Panc1 (cell line): ENCODE measurements at regions not wholly inside any gene's neighbourhood (a gene's known extent, or its start where the extent isn't known, plus 50 kb on each side); places are given as distances from the start of the nearest gene placed in this dataset.

Experiments
- ATAC-seq: fragments of 200-7000 bp; cut with Tn5 transposase; 2 replicates; pipeline ENCODE4 v1.9.1; 2020; ENCODE audit warnings: mild to moderate bottlenecking, moderate library complexity
- BruUV-seq: library from RNA; stranded (reverse); fragments of 400-500 nt; replicated peaks from 2 replicates; lab custom pipeline; 2021; lab: Mats Ljungman, UMichigan
- CTCF ChIA-PET: fragments of 300-600 bp; sonication (Branson Sonifier 250); formaldehyde crosslinking; loops from one replicate; lab custom pipeline; 2022; ENCODE audit warnings: antibody characterized with exemption; lab: Charles Lee
- POLR2A ChIA-PET: fragments of 300-600 bp; sonication (Branson Sonifier 250); formaldehyde crosslinking; loops from one replicate; lab custom pipeline; 2022; ENCODE audit warnings: antibody characterized with exemption; lab: Charles Lee
- DNase-seq: peaks from one replicate; pipeline ENCODE4 v3.0.0-alpha.2; 2010; ENCODE audit warnings: low read depth, low spot score
- H3K27ac ChIP-seq: 2 replicates; pipeline ENCODE4 v1.5.1; 2011; ENCODE audit warnings: mild to moderate bottlenecking, low read length, inconsistent platforms
- H3K27me3 ChIP-seq: fragments of 200-500 bp; sonication (Bioruptor generic); 2 replicates; pipeline ENCODE4 v1.6.0; 2014; ENCODE audit warnings: low read length, inconsistent platforms; ENCODE audit not compliant: control insufficient read depth, insufficient read depth
- H3K36me3 ChIP-seq: fragments of 200-500 bp; sonication (Bioruptor generic); 2 replicates; pipeline ENCODE4 v1.5.1; 2014; ENCODE audit warnings: inconsistent platforms, mild to moderate bottlenecking, low read length, moderate library complexity; ENCODE audit not compliant: control insufficient read depth, insufficient read depth
- H3K4me1 ChIP-seq: 2 replicates; pipeline ENCODE4 v1.5.1; 2011; ENCODE audit warnings: inconsistent platforms, mild to moderate bottlenecking, low read length, moderate library complexity; ENCODE audit not compliant: control insufficient read depth, insufficient read depth
- H3K4me3 ChIP-seq, 2 experiments: 2 replicates each; pipeline ENCODE4 v1.5.1; 2011 to 2012; ENCODE audit warnings: low read depth in 2 of 2, low read length in 2 of 2, mild to moderate bottlenecking in 2 of 2, inconsistent platforms in 1 of 2, moderate library complexity in 1 of 2
- H3K9me3 ChIP-seq: fragments of 200-500 bp; sonication (Bioruptor generic); 2 replicates; pipeline ENCODE4 v1.5.1; 2014; ENCODE audit warnings: low read depth, mild to moderate bottlenecking, inconsistent platforms, low read length, moderate library complexity; ENCODE audit not compliant: control insufficient read depth, insufficient read depth
- CTCF ChIP-seq: fragments of 450-650 bp; IDR thresholded peaks from 2 replicates; pipeline ENCODE4 v1.5.1; 2017; ENCODE audit warnings: mild to moderate bottlenecking
- POLR2AphosphoS5 ChIP-seq: IDR thresholded peaks from 2 replicates; pipeline ENCODE4 v1.6.1; 2012; ENCODE audit warnings: mild to moderate bottlenecking, low read depth, low read length, moderate library complexity
- REST ChIP-seq, 2 experiments: IDR thresholded peaks; 2 replicates each; pipeline ENCODE4 v1.6.1; 2011 to 2012; ENCODE audit warnings: low read depth in 2 of 2, control low read depth in 1 of 2, low read length in 1 of 2, mild to moderate bottlenecking in 1 of 2, moderate library complexity in 1 of 2; ENCODE audit not compliant: insufficient read depth in 1 of 2
- SIN3A ChIP-seq: IDR thresholded peaks from 2 replicates; pipeline ENCODE4 v1.6.1; 2012; ENCODE audit warnings: low read depth, mild to moderate bottlenecking, low read length, moderate library complexity, borderline replicate concordance; ENCODE audit not compliant: insufficient read depth
- TCF7L2 ChIP-seq: IDR thresholded peaks from 2 replicates; pipeline ENCODE4 v1.6.1; 2011; ENCODE audit warnings: mild to moderate bottlenecking, low read depth, low read length, inconsistent platforms
- in situ Hi-C: cut with HindIII; loops from 2 replicates; pipeline ENCODE4 v1.10.0; 2016; ENCODE audit warnings: low sequenced_read_pairs, low pct_unique_long_range_greater_than_20kb
- intact Hi-C: fragments of 100-400 bp; cut with micrococcal nuclease; formaldehyde crosslinking; loops from one replicate; pipeline ENCODE4 v1.10.0; 2022; ENCODE audit not compliant: unreplicated experiment

GRCh38 chr16:86984991-86985647 lies 332.1 kb downstream of the C16orf95 start:
- no peaks in the 10 kb centered on the region for H3K4me1 ChIP-seq
- no peak for ATAC-seq
- no peaks in the 10 kb centered on the region for H3K36me3 ChIP-seq
- no peaks in the 10 kb centered on the region for H3K9me3 ChIP-seq
- DNase-seq, result no peak
- no TSS peak for BruUV-seq
- H3K4me3 ChIP-seq, result no peak overlapping the region
- no peak for TF ChIP-seq TCF7L2
- TF ChIP-seq CTCF, result no peak
- no peak for TF ChIP-seq REST (IDR thresholded peaks at IDR 0.05; ENCODE audit: insufficient read depth in 1 of 2, low read depth in 2 of 2, low read length in 1 of 2)
- no peak for TF ChIP-seq SIN3A
- TF ChIP-seq POLR2AphosphoS5, result no peak
- CTCF ChIA-PET, result no interaction called here
- no peak overlapping the region for H3K27ac ChIP-seq
- POLR2A ChIA-PET, result no interaction called here
- intact Hi-C loops (no loop called here), in situ Hi-C loops (no loop called here)
- H3K27me3 ChIP-seq, result no peaks in the 10 kb centered on the region

- ChIA-PET CTCF (no interaction called here), POLR2A (no interaction called here)
- DNase-seq (no peak), ATAC-seq (no peak)
- intact Hi-C loops (no loop called here), in situ Hi-C loops (no loop called here)
- no peaks in the 10 kb centered on the region for H3K4me1 ChIP-seq
- no peak overlapping the region for H3K27ac ChIP-seq
- H3K27me3 ChIP-seq, result no peaks in the 10 kb centered on the region
- H3K4me3 ChIP-seq, result no peak overlapping the region
- BruUV-seq, result no TSS peak
- H3K9me3 ChIP-seq, result no peaks in the 10 kb centered on the region
- TF ChIP-seq SIN3A, result no peak
- no peak for TF ChIP-seq POLR2AphosphoS5
- TF ChIP-seq REST (IDR thresholded peaks at IDR 0.05; ENCODE audit: insufficient read depth in 1 of 2, low read depth in 2 of 2, low read length in 1 of 2), result no peak
- TF ChIP-seq CTCF, result no peak
- TF ChIP-seq TCF7L2, result no peak
- no peaks in the 10 kb centered on the region for H3K36me3 ChIP-seq
These were observed 331.6 kb downstream of the C16orf95 start for GRCh38 chr16:86985648-86986015.
